CD4-positive, alpha-beta T cell treated with Interleukin-17A for 1 hour (primary cell): ENCODE measurements at regions not wholly inside any gene's neighbourhood (a gene's known extent, or its start where the extent isn't known, plus 50 kb on each side); places are given as distances from the start of the nearest gene placed in this dataset.

Experiments
- DNase-seq: peaks from one replicate; pipeline ENCODE4 v3.0.0-alpha.2; 2020

- no peak for DNase-seq
These were observed 60.3 kb upstream of the SLC27A6 start for GRCh38 chr5:128904805-128905567.

GRCh38 chr5:128905568-128906110 is 59.6 kb upstream of the SLC27A6 start:
- peak; percentile 58 for DNase-seq

- DNase-seq = no peak
These were observed 51.7 kb upstream of the SLC27A6 start for GRCh38 chr5:128913551-128913950.
